RWPE2 (cell line): ENCODE measurements at regions not wholly inside any gene's neighbourhood (a gene's known extent, or its start where the extent isn't known, plus 50 kb on each side); places are given as distances from the start of the nearest gene placed in this dataset.
"Not testable (repeated sequence)": the region's sequence is repeated elsewhere in the genome, so short reads cannot be mapped to it uniquely, and the experiment has no call there.

Source experiments
- ATAC-seq: fragments of 200-7000 bp; cut with Tn5 transposase; 3 replicates; pipeline ENCODE4 v1.9.1; 2021; ENCODE audit warnings: low read depth
- DNase-seq: peaks from one replicate; pipeline ENCODE4 v3.0.0-alpha.2; 2020; ENCODE audit warnings: low spot score
- H3K27ac ChIP-seq: fragments of 450-650 bp; 2 replicates; pipeline ENCODE4 v1.5.1; 2017; ENCODE audit warnings: mild to moderate bottlenecking; ENCODE audit not compliant: poor library complexity, severe bottlenecking
- H3K27me3 ChIP-seq: fragments of 250-450 bp; sonication (Bioruptor Pico); 2 replicates; pipeline ENCODE4 v1.5.1; 2021; ENCODE audit warnings: mild to moderate bottlenecking, moderate library complexity; ENCODE audit not compliant: insufficient read depth, poor library complexity, severe bottlenecking
- H3K36me3 ChIP-seq: fragments of 250-450 bp; sonication (Bioruptor Pico); 2 replicates; pipeline ENCODE4 v1.5.1; 2020; ENCODE audit warnings: low read depth, mild to moderate bottlenecking, moderate library complexity
- H3K4me1 ChIP-seq: fragments of 250-450 bp; sonication (Bioruptor Pico); 2 replicates; pipeline ENCODE4 v1.5.1; 2021; ENCODE audit warnings: mild to moderate bottlenecking, moderate library complexity; ENCODE audit not compliant: insufficient read depth, poor library complexity, severe bottlenecking
- H3K4me3 ChIP-seq: fragments of 250-450 bp; sonication (Bioruptor Pico); 2 replicates; pipeline ENCODE4 v1.5.1; 2021; ENCODE audit warnings: mild to moderate bottlenecking, moderate library complexity; ENCODE audit not compliant: severe bottlenecking
- H3K9me3 ChIP-seq: fragments of 250-450 bp; sonication (Bioruptor Pico); 2 replicates; pipeline ENCODE4 v1.5.1; 2021; ENCODE audit warnings: mild to moderate bottlenecking, moderate library complexity; ENCODE audit not compliant: severe bottlenecking
- CTCF ChIP-seq: fragments of 450-650 bp; IDR thresholded peaks from one replicate; pipeline ENCODE4 v1.5.1; 2017; ENCODE audit warnings: mild to moderate bottlenecking, moderate library complexity; ENCODE audit not compliant: poor library complexity, severe bottlenecking

- ATAC-seq (no peak), DNase-seq (no peak)
- no peaks in the 10 kb centered on the region for H3K27me3 ChIP-seq
- no peak for TF ChIP-seq CTCF
- no peaks in the 10 kb centered on the region for H3K36me3 ChIP-seq
- H3K4me3 ChIP-seq = no peak overlapping the region
- H3K27ac ChIP-seq = no peak overlapping the region
- H3K4me1 ChIP-seq = no peaks in the 10 kb centered on the region
- H3K9me3 ChIP-seq = no peaks in the 10 kb centered on the region
These were observed 1233.2 kb downstream of the OLFM4 start for GRCh38 chr13:54261856-54262255.

GRCh38 chr13:54263868-54264267 is 1235.3 kb downstream of the OLFM4 start:
- no peaks in the 10 kb centered on the region for H3K4me1 ChIP-seq
- no peaks in the 10 kb centered on the region for H3K27me3 ChIP-seq
- H3K27ac ChIP-seq = no peak overlapping the region
- no peak for ATAC-seq
- no peaks in the 10 kb centered on the region for H3K36me3 ChIP-seq
- H3K9me3 ChIP-seq = no peaks in the 10 kb centered on the region
- DNase-seq = no peak
- TF ChIP-seq CTCF = no peak
- no peak overlapping the region for H3K4me3 ChIP-seq

GRCh38 chr13:54267253-54267668 is 1238.6 kb downstream of the OLFM4 start:
- not testable (repeated sequence) for H3K27ac ChIP-seq, H3K4me1 ChIP-seq

GRCh38 chr13:54268013-54268695 is 1239.5 kb downstream of the OLFM4 start:
- not testable (repeated sequence) for H3K4me1 ChIP-seq, H3K36me3 ChIP-seq, ATAC-seq, DNase-seq, H3K27ac ChIP-seq, H3K27me3 ChIP-seq, H3K4me3 ChIP-seq, H3K9me3 ChIP-seq

More at GRCh38 chr13:54267253-54267668, 1238.6 kb downstream of the OLFM4 start:
- H3K4me3 ChIP-seq, ATAC-seq, DNase-seq, H3K27me3 ChIP-seq, H3K36me3 ChIP-seq, H3K9me3 ChIP-seq: not testable (repeated sequence)

GRCh38 chr13:54287062-54287764 is 1258.6 kb downstream of the OLFM4 start:
- no peaks in the 10 kb centered on the region for H3K4me1 ChIP-seq
- TF ChIP-seq CTCF = no peak
- no peak for DNase-seq
- no peak overlapping the region for H3K27ac ChIP-seq
- no peak for ATAC-seq
- H3K27me3 ChIP-seq = no peaks in the 10 kb centered on the region
- H3K36me3 ChIP-seq = no peaks in the 10 kb centered on the region
- no peak overlapping the region for H3K4me3 ChIP-seq
- H3K9me3 ChIP-seq = no peaks in the 10 kb centered on the region

- Histone ChIP-seq H3K36me3 (no peaks in the 10 kb centered on the region), H3K4me3 (no peak overlapping the region), H3K9me3 (no peaks in the 10 kb centered on the region), H3K27me3 (no peaks in the 10 kb centered on the region), H3K4me1 (no peaks in the 10 kb centered on the region), H3K27ac (no peak overlapping the region)
- no peak for TF ChIP-seq CTCF
- ATAC-seq (no peak), DNase-seq (no peak)
These were observed 1272.5 kb downstream of the OLFM4 start for GRCh38 chr13:54301085-54301484.
